Chondrocyte (in vitro differentiated cells): ENCODE measurements at regions not wholly inside any gene's neighbourhood (a gene's known extent, or its start where the extent isn't known, plus 50 kb on each side); places are given as distances from the start of the nearest gene placed in this dataset.

Experiments
- DNase-seq: peaks from one replicate; pipeline ENCODE4 v3.0.0; 2021; ENCODE audit warnings: mixed read lengths, low spot score
- H3K27ac Mint-ChIP-seq: one replicate; pipeline ENCODE4 v1.8.0; 2021; ENCODE audit warnings: mild to moderate bottlenecking, moderate library complexity, mixed read lengths; ENCODE audit not compliant: unreplicated experiment
- H3K27me3 Mint-ChIP-seq: 2 replicates; pipeline ENCODE4 v1.8.0; 2021; ENCODE audit warnings: low read depth, mixed read lengths
- H3K36me3 Mint-ChIP-seq: 2 replicates; pipeline ENCODE4 v1.8.0; 2021; ENCODE audit warnings: low read depth, mixed read lengths
- H3K4me1 Mint-ChIP-seq: 2 replicates; pipeline ENCODE4 v1.8.0; 2021; ENCODE audit warnings: low read depth, mild to moderate bottlenecking, mixed read lengths
- H3K4me3 Mint-ChIP-seq: one replicate; pipeline ENCODE4 v1.8.0; 2021; ENCODE audit warnings: mild to moderate bottlenecking, moderate library complexity, mixed read lengths; ENCODE audit not compliant: unreplicated experiment
- H3K9me3 Mint-ChIP-seq: 2 replicates; pipeline ENCODE4 v1.8.0; 2021; ENCODE audit warnings: low read depth, mixed read lengths
- CTCF ChIP-seq: fragments of 200-600 bp; sonication (generic); IDR thresholded peaks from 2 replicates; pipeline ENCODE4 v1.5.0; 2021; ENCODE audit warnings: antibody characterized with exemption, mild to moderate bottlenecking, moderate library complexity

GRCh38 chr17:51455211-51455610 lies 194.9 kb downstream of the UTP18 start:
- Mint-ChIP-seq H3K9me3 (peaks cover 6% of the 10 kb centered on the region), H3K27ac (no peak overlapping the region), H3K36me3 (no peaks in the 10 kb centered on the region), H3K4me1 (peaks cover 6% of the 10 kb centered on the region), H3K4me3 (no peak overlapping the region), H3K27me3 (peaks cover 4% of the 10 kb centered on the region)
- TF ChIP-seq CTCF = no peak
- DNase-seq = no peak

GRCh38 chr17:51455931-51456330 lies 195.6 kb downstream of the UTP18 start:
- DNase-seq = no peak
- Mint-ChIP-seq H3K36me3 (no peaks in the 10 kb centered on the region), H3K27ac (no peak overlapping the region), H3K4me3 (no peak overlapping the region), H3K9me3 (peaks cover 6% of the 10 kb centered on the region), H3K27me3 (peaks cover 3% of the 10 kb centered on the region), H3K4me1 (peaks cover 6% of the 10 kb centered on the region)
- no peak for TF ChIP-seq CTCF

- Mint-ChIP-seq H3K9me3 (peaks cover 4% of the 10 kb centered on the region), H3K27ac (no peak overlapping the region), H3K27me3 (no peaks in the 10 kb centered on the region), H3K4me3 (no peak overlapping the region), H3K4me1 (peaks cover 6% of the 10 kb centered on the region), H3K36me3 (no peaks in the 10 kb centered on the region)
- DNase-seq = no peak
- TF ChIP-seq CTCF = no peak
Observed at GRCh38 chr17:51456942-51457341, 196.6 kb downstream of the UTP18 start.

GRCh38 chr17:51461578-51462004 lies 201.2 kb downstream of the UTP18 start:
- Mint-ChIP-seq H3K4me1 (peaks cover 6% of the 10 kb centered on the region), H3K4me3 (no peak overlapping the region), H3K9me3 (no peaks in the 10 kb centered on the region), H3K27ac (no peak overlapping the region), H3K36me3 (no peaks in the 10 kb centered on the region), H3K27me3 (peaks cover 6% of the 10 kb centered on the region)
- peak; percentile 85 for TF ChIP-seq CTCF
- DNase-seq = no peak

- Mint-ChIP-seq H3K27me3 (peaks cover 8% of the 10 kb centered on the region), H3K27ac (no peak overlapping the region), H3K9me3 (no peaks in the 10 kb centered on the region)
Observed at GRCh38 chr17:51463353-51463752, 203.0 kb downstream of the UTP18 start.

More at GRCh38 chr17:51463353-51463752, 203.0 kb downstream of the UTP18 start:
- no peak for DNase-seq
- TF ChIP-seq CTCF = no peak
- H3K36me3 Mint-ChIP-seq = no peaks in the 10 kb centered on the region
- H3K4me3 Mint-ChIP-seq = no peak overlapping the region
- no peaks in the 10 kb centered on the region for H3K4me1 Mint-ChIP-seq
